ENCODE measurements at regions not wholly inside any gene's neighbourhood (a gene's known extent, or its start where the extent isn't known, plus 50 kb on each side); places are given as distances from the start of the nearest gene placed in this dataset.

DNA sequence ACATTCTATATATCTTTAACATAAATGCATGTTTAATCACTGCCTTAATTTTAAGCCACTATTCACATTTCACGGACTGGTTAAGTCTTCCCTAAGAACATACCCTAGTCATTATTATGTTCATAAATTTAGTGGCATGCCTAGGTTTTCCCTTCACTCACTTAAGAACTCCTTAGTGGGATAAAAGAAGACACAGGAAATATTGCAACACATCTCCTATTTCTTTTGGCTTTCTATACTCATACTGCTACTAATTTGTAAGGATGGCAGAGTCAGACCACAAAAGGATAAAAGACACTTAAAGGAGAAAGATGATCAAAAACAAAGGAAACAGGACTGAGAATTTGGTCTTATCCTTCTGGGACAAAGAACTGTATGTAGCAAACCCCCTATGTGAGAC lies 951.4 kb downstream of the SORCS3 start:
- Histone ChIP-seq H3K27me3 (no peaks in the 10 kb centered on the region), H3K4me1 (no peaks in the 10 kb centered on the region)
- TF ChIP-seq, protein P1, sequence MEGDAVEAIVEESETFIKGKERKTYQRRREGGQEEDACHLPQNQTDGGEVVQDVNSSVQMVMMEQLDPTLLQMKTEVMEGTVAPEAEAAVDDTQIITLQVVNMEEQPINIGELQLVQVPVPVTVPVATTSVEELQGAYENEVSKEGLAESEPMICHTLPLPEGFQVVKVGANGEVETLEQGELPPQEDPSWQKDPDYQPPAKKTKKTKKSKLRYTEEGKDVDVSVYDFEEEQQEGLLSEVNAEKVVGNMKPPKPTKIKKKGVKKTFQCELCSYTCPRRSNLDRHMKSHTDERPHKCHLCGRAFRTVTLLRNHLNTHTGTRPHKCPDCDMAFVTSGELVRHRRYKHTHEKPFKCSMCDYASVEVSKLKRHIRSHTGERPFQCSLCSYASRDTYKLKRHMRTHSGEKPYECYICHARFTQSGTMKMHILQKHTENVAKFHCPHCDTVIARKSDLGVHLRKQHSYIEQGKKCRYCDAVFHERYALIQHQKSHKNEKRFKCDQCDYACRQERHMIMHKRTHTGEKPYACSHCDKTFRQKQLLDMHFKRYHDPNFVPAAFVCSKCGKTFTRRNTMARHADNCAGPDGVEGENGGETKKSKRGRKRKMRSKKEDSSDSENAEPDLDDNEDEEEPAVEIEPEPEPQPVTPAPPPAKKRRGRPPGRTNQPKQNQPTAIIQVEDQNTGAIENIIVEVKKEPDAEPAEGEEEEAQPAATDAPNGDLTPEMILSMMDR (IDR thresholded peaks at IDR 0.05; ENCODE audit: low read depth, low read length), result no peak

DNA sequence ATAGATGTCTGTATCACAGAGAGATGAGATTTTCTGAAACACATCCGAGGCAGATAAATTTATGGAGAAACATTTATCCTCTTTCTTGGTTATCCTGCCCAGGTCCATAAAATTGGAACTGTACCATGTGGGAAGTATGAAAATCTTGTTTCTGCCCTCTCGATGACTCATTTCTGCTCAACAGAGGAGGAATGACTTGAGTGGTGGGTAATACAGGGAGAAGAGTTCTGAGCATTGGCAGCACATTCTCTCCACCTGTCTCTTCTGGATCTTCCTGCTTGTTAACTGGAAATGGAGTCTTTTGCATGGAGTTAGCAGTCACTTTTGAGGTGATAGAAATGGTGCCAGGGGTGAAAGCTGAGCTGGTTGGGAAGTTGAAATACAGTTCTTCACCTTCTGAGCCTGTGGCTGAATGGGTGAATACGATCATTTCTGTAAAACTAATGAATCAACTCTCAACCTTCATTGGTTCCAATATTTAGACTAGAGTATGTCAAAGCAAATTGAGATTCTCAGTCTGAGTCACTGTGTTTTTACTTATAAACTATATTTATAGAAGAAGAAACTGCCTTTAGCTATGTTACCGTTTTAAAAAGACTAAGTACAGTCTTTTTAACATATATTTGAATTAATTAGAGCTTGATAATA lies 945.5 kb downstream of the SORCS3 start:
- no peaks in the 10 kb centered on the region for H3K9me3 ChIP-seq

More for the DNA sequence above, 951.4 kb downstream of the SORCS3 start:
- Histone ChIP-seq H3K36me3 (no peaks in the 10 kb centered on the region), H3K4me3 (ENCODE audit: low read depth, low read length) (no peak overlapping the region), H3K9me3 (no peaks in the 10 kb centered on the region)
- no peak for DNase-seq

DNA sequence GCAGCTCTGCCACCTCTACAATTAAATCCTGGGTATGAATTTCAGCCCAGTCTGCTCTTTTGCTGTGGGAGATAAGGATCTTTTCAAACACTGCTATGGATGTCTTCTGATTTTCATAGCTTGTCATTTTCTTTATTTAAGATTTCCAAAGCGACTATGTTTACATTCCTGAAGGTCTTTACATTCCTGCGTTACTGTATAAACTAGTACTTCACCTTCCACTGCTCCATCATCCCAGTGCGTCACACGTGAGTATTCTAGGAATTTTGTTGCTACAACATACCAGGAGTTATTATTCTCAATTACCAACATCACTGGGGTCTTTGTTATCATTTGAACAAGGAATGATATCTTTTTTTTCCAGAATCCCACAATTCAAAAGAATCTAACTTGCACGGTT lies 944.7 kb downstream of the SORCS3 start:
- Histone ChIP-seq H3K4me3 (ENCODE audit: low read depth, low read length) (no peak overlapping the region), H3K4me1 (no peaks in the 10 kb centered on the region), H3K27me3 (no peaks in the 10 kb centered on the region), H3K36me3 (no peaks in the 10 kb centered on the region), H3K9me3 (no peaks in the 10 kb centered on the region)
- no peak for DNase-seq
- TF ChIP-seq, protein P1 (IDR thresholded peaks at IDR 0.05; ENCODE audit: low read depth, low read length), result no peak

More for the DNA sequence above, 945.5 kb downstream of the SORCS3 start:
- H3K36me3 ChIP-seq, result no peaks in the 10 kb centered on the region
- DNase-seq, result no peak
- TF ChIP-seq, protein P1 (IDR thresholded peaks at IDR 0.05; ENCODE audit: low read depth, low read length), result no peak
- no peak overlapping the region for H3K4me3 ChIP-seq (ENCODE audit: low read depth, low read length)
- no peaks in the 10 kb centered on the region for H3K4me1 ChIP-seq
- H3K27me3 ChIP-seq, result no peaks in the 10 kb centered on the region

DNA sequence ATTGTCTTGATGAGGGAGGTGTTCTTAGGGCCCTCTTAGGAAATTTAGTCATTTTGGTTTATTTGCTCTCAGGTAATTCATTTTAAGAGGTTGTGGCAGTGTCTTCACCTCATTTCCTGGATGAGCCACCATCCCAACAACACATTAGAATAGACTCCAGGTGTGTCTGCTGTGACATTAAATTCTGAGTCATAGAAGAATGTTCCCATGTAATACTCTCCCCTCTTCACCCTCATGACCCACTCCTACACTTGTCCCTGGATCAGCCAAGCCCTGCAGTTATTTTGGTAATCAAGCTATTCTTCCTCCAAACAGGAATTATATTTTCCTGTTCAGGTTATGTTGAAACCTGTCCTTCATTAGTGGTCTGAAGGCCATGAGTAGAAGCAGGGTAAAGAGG lies 944.1 kb downstream of the SORCS3 start:
- no peaks in the 10 kb centered on the region for H3K27me3 ChIP-seq
- TF ChIP-seq, protein P1 (IDR thresholded peaks at IDR 0.05; ENCODE audit: low read depth, low read length), result no peak

DNA sequence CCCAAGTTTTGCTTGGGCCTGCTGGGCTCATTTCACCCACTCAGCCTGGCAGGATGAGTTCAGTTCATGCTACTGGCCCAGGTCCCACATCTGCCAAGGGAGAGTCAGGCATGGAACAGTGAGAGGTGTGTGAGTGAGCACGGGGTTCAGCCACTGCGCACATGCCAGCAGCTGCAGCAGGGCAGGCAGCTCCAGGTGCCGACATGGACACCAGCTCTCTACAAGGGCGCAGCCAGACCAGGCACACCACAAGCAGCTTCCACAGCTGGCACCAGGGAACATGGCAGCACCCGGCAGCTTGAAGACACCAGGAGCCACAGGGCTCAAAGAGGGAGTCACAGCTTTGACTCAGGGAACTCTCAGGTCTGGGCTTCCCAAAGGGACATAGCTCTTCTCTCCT lies 938.0 kb downstream of the SORCS3 start:
- TF ChIP-seq, protein P1 (IDR thresholded peaks at IDR 0.05; ENCODE audit: low read depth, low read length), result no peak
- no peaks in the 10 kb centered on the region for H3K9me3 ChIP-seq

More for the DNA sequence above, 944.1 kb downstream of the SORCS3 start:
- H3K4me3 ChIP-seq (ENCODE audit: low read depth, low read length), result no peak overlapping the region
- H3K9me3 ChIP-seq, result no peaks in the 10 kb centered on the region
- no peak for DNase-seq
- no peaks in the 10 kb centered on the region for H3K36me3 ChIP-seq
- H3K4me1 ChIP-seq, result no peaks in the 10 kb centered on the region

DNA sequence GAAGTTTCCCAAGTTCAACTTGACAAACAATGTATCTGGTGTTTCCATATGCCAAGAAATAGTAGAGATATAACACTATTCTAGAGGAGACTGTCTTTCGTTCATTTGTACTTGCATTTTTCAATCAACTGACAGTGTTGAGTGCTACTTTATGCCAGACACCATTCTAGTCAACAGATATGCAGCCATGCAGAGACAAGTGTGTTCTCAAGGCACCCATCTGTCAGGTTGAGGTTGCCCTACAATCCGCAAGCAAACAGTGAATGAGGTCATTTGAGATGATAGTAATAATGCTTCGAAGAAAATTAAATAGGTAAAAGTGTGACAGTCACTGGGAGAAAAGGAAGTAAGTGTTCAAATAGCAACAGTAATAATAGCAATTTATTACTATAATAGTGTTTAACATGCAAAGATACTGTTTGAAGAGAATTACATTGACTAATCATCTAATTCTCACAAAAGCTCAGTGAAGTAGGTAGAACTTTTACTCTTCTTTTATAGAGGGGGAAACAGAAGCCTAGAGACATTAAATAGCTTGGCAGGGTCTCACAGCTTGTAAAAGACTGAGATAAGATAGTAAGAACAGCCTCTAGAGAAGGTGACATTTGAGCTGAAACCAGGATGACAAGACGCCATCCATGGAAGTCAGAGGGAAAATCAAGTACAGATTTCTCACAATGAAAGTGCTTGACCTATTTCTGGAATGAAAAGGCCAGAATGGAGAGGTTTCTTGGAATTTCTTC lies 936.9 kb downstream of the SORCS3 start:
- DNase-seq, result no peak

More for the DNA sequence above, 938.0 kb downstream of the SORCS3 start:
- no peak overlapping the region for H3K4me3 ChIP-seq (ENCODE audit: low read depth, low read length)
- no peaks in the 10 kb centered on the region for H3K36me3 ChIP-seq
- DNase-seq, result no peak
- H3K4me1 ChIP-seq, result no peaks in the 10 kb centered on the region
- no peaks in the 10 kb centered on the region for H3K27me3 ChIP-seq

More for the DNA sequence above, 936.9 kb downstream of the SORCS3 start:
- TF ChIP-seq, protein P1 (IDR thresholded peaks at IDR 0.05; ENCODE audit: low read depth, low read length), result no peak
- Histone ChIP-seq H3K27me3 (no peaks in the 10 kb centered on the region), H3K4me1 (no peaks in the 10 kb centered on the region), H3K4me3 (ENCODE audit: low read depth, low read length) (no peak overlapping the region), H3K36me3 (no peaks in the 10 kb centered on the region), H3K9me3 (no peaks in the 10 kb centered on the region)

Measured in BE2C (cell line).